SK-N-SH treated with all-trans-retinoic acid at 6 μM for 48 hours (cell line): ENCODE measurements at regions not wholly inside any gene's neighbourhood (a gene's known extent, or its start where the extent isn't known, plus 50 kb on each side); places are given as distances from the start of the nearest gene placed in this dataset.
A peak's percentile ranks its signal among the peaks of the same experiment; 100 is the strongest.

ENCODE experiments used
- CSDC2 ChIP-seq: fragments of 250-450 bp; sonication (Bioruptor Pico); IDR thresholded peaks from 2 replicates; pipeline ENCODE4 v1.5.0; 2020; ENCODE audit warnings: mild to moderate bottlenecking, moderate library complexity
- ESRRG ChIP-seq: fragments of 250-450 bp; sonication (Bioruptor Pico); IDR thresholded peaks from 2 replicates; pipeline ENCODE4 v1.6.1; 2021; ENCODE audit warnings: mild to moderate bottlenecking
- ISL1 ChIP-seq: fragments of 250-450 bp; sonication (Bioruptor Pico); IDR thresholded peaks from 2 replicates; pipeline ENCODE4 v2.1.2; 2022; ENCODE audit warnings: mild to moderate bottlenecking, moderate library complexity
- OSR1 ChIP-seq: fragments of 250-450 bp; sonication (Bioruptor Pico); IDR thresholded peaks from 2 replicates; pipeline ENCODE4 v1.8.0; 2022; ENCODE audit warnings: moderate library complexity, mild to moderate bottlenecking, inconsistent platforms
- PPARA ChIP-seq: fragments of 250-450 bp; sonication (Bioruptor Pico); IDR thresholded peaks from 2 replicates; pipeline ENCODE4 v1.5.0; 2020; ENCODE audit warnings: mild to moderate bottlenecking, borderline replicate concordance
- ZC3H10 ChIP-seq: fragments of 250-450 bp; sonication (Bioruptor Pico); IDR thresholded peaks from 2 replicates; pipeline ENCODE4 v1.5.1; 2021; ENCODE audit warnings: mild to moderate bottlenecking, moderate library complexity
- ZFP3 ChIP-seq: fragments of 250-450 bp; sonication (Bioruptor Pico); IDR thresholded peaks from 2 replicates; pipeline ENCODE4 v1.5.0; 2020; ENCODE audit warnings: mild to moderate bottlenecking, moderate library complexity
- ZNF70 ChIP-seq: fragments of 450-650 bp; formaldehyde crosslinking; IDR thresholded peaks from 2 replicates; pipeline ENCODE4 v1.5.0; 2020; ENCODE audit warnings: mild to moderate bottlenecking, moderate library complexity
- TF ChIP-seq, protein P1 (sequence below): fragments of 250-450 bp; sonication (Bioruptor Pico); IDR thresholded peaks from 2 replicates; pipeline ENCODE4 v1.8.0; 2020; ENCODE audit warnings: mild to moderate bottlenecking, moderate library complexity, borderline replicate concordance

- no peak for TF ChIP-seq ESRRG
- no peak for TF ChIP-seq ZFP3 (CRISPR knock-in tag)
- peak; percentile 97 for TF ChIP-seq ISL1 (CRISPR knock-in tag)
- TF ChIP-seq OSR1 (CRISPR knock-in tag), result no peak
- TF ChIP-seq ZNF70 (CRISPR knock-in tag), result no peak
- TF ChIP-seq ZC3H10 (CRISPR knock-in tag), result no peak
- TF ChIP-seq PPARA (CRISPR knock-in tag), result no peak
- TF ChIP-seq CSDC2 (CRISPR knock-in tag), result no peak
- TF ChIP-seq, protein P1, sequence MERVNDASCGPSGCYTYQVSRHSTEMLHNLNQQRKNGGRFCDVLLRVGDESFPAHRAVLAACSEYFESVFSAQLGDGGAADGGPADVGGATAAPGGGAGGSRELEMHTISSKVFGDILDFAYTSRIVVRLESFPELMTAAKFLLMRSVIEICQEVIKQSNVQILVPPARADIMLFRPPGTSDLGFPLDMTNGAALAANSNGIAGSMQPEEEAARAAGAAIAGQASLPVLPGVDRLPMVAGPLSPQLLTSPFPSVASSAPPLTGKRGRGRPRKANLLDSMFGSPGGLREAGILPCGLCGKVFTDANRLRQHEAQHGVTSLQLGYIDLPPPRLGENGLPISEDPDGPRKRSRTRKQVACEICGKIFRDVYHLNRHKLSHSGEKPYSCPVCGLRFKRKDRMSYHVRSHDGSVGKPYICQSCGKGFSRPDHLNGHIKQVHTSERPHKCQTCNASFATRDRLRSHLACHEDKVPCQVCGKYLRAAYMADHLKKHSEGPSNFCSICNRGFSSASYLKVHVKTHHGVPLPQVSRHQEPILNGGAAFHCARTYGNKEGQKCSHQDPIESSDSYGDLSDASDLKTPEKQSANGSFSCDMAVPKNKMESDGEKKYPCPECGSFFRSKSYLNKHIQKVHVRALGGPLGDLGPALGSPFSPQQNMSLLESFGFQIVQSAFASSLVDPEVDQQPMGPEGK (CRISPR knock-in tag), result no peak
These were observed 100.3 kb upstream of the APC start for GRCh38 chr5:112637343-112637742.
